Upper lobe of left lung (tissue), 4 donors: ENCODE measurements at regions not wholly inside any gene's neighbourhood (a gene's known extent, or its start where the extent isn't known, plus 50 kb on each side); places are given as distances from the start of the nearest gene placed in this dataset.

Source experiments
- POLR2A ChIP-seq, 4 donors: fragments of 450-650 bp; IDR thresholded peaks; one replicate each; pipeline ENCODE4 v1.5.1; 2016 to 2017; ENCODE audit warnings: antibody characterized with exemption in 4 of 4, mild to moderate bottlenecking in 2 of 4
- POLR2AphosphoS5 ChIP-seq, 2 donors: sonication (generic); formaldehyde crosslinking; IDR thresholded peaks; one replicate each; pipeline ENCODE4 v1.5.1; 2017; ENCODE audit warnings: antibody characterized with exemption in 2 of 2
- TF ChIP-seq, protein P1 (sequence below), 6 experiments: fragments of 450-650 bp in 4 of 6; fragments of 200-600 bp in 2 of 6; sonication (generic) in 2 of 6; IDR thresholded peaks; one replicate each; pipeline ENCODE4 v1.5.1; 2016 to 2019; ENCODE audit warnings: antibody characterized with exemption in 6 of 6

DNA sequence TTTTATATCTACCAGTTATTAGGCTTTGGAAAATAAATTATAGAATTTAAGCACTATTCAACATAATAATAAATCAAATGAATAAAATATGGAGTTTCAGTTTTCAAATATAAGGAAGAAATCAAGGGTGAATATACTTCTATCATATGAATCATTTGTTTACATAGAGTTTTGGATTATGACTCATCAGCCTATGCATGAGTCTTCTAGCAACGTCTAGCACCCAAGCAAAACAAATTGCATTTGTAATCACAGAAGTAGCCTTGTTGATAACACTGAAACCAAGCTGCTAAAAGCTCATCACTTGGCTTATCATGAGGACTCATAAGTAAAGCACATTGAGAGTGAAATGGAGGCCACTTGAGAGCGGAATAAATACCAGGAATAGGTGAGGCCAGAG is 434.6 kb downstream of the PCDH11X start:
- TF ChIP-seq, protein P1, sequence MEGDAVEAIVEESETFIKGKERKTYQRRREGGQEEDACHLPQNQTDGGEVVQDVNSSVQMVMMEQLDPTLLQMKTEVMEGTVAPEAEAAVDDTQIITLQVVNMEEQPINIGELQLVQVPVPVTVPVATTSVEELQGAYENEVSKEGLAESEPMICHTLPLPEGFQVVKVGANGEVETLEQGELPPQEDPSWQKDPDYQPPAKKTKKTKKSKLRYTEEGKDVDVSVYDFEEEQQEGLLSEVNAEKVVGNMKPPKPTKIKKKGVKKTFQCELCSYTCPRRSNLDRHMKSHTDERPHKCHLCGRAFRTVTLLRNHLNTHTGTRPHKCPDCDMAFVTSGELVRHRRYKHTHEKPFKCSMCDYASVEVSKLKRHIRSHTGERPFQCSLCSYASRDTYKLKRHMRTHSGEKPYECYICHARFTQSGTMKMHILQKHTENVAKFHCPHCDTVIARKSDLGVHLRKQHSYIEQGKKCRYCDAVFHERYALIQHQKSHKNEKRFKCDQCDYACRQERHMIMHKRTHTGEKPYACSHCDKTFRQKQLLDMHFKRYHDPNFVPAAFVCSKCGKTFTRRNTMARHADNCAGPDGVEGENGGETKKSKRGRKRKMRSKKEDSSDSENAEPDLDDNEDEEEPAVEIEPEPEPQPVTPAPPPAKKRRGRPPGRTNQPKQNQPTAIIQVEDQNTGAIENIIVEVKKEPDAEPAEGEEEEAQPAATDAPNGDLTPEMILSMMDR (IDR thresholded peaks at IDR 0.05) = no peak
- TF ChIP-seq POLR2AphosphoS5 (IDR thresholded peaks at IDR 0.05) = no peak
- no peak for TF ChIP-seq POLR2A (IDR thresholded peaks at IDR 0.05)
